SK-N-SH (cell line): ENCODE measurements at regions not wholly inside any gene's neighbourhood (a gene's known extent, or its start where the extent isn't known, plus 50 kb on each side); places are given as distances from the start of the nearest gene placed in this dataset.

Experiments used
- CTCF ChIA-PET: fragments of 300-600, 350-600 bp; formaldehyde crosslinking; extraction: SDS; loops from one replicate; lab custom pipeline; 2021; lab: Yijun Ruan, JAX
- POLR2A ChIA-PET: fragments of 350-600 bp; sonication (Branson Sonifier 250); formaldehyde crosslinking; extraction: SDS; loops from one replicate; lab custom pipeline; 2020; ENCODE audit warnings: antibody characterized with exemption, inconsistent platforms; lab: Yijun Ruan, JAX
- DNase-seq: peaks from one replicate; pipeline ENCODE4 v3.0.0; 2012
- H2AFZ ChIP-seq: fragments of 200-600 bp; sonication (generic); 2 replicates; pipeline ENCODE4 v1.8.1; 2016; ENCODE audit warnings: antibody characterized with exemption, mild to moderate bottlenecking, low read depth
- H3F3A ChIP-seq: fragments of 200-600 bp; sonication (generic); replicated peaks from 2 replicates; pipeline ENCODE3; 2016; ENCODE audit warnings: antibody characterized with exemption, mild to moderate bottlenecking; ENCODE audit not compliant: insufficient read depth
- H3K27ac ChIP-seq, 2 experiments: fragments of 200-500 bp in 1 of 2; fragments of 200-600 bp in 1 of 2; sonication (Bioruptor generic) in 1 of 2; sonication (generic), shearing (Covaris generic) in 1 of 2; 2 replicates each; pipeline versions ENCODE4 v1.5.1 to v1.6.1; 2014 to 2016; ENCODE audit warnings: low read depth in 2 of 2, inconsistent platforms in 1 of 2, low read length in 1 of 2, mild to moderate bottlenecking in 1 of 2, mixed read lengths in 1 of 2
- H3K27me3 ChIP-seq: fragments of 200-600 bp; sonication (generic), shearing (Covaris generic); 2 replicates; pipeline ENCODE4 v1.6.1; 2016; ENCODE audit warnings: mixed run types; ENCODE audit not compliant: insufficient read depth
- H3K36me3 ChIP-seq, 2 experiments: fragments of 200-500 bp in 1 of 2; fragments of 200-600 bp in 1 of 2; sonication (Bioruptor generic) in 1 of 2; sonication (generic) in 1 of 2; replicated peaks in 1 of 2; 2 replicates each; pipeline versions ENCODE3 to v1.5.1; 2014 to 2016; ENCODE audit warnings: low read length in 1 of 2, mild to moderate bottlenecking in 1 of 2; ENCODE audit not compliant: insufficient read depth in 2 of 2, control insufficient read depth in 1 of 2
- H3K4me1 ChIP-seq, 2 experiments: fragments of 200-500 bp in 1 of 2; fragments of 200-600 bp in 1 of 2; sonication (Bioruptor generic) in 1 of 2; sonication (generic), shearing (Covaris generic) in 1 of 2; 2 replicates each; pipeline versions ENCODE4 v1.5.1 to v1.6.1; 2014 to 2016; ENCODE audit warnings: low read depth in 1 of 2, low read length in 1 of 2, mixed run types in 1 of 2; ENCODE audit not compliant: insufficient read depth in 2 of 2, control insufficient read depth in 1 of 2
- H3K4me2 ChIP-seq: fragments of 200-600 bp; sonication (generic), shearing (Covaris generic); 2 replicates; pipeline ENCODE4 v1.6.1; 2017; ENCODE audit warnings: mixed run types
- H3K4me3 ChIP-seq, 2 experiments: fragments of 200-500 bp in 1 of 2; fragments of 200-600 bp in 1 of 2; sonication (Bioruptor generic) in 1 of 2; sonication (generic), shearing (Covaris generic) in 1 of 2; 2 replicates each; pipeline versions ENCODE4 v1.5.1 to v1.8.1; 2014 to 2016; ENCODE audit warnings: low read depth in 2 of 2, inconsistent platforms in 1 of 2, low read length in 1 of 2, mild to moderate bottlenecking in 1 of 2, mixed read lengths in 1 of 2, moderate library complexity in 1 of 2
- H3K79me2 ChIP-seq: fragments of 200-600 bp; sonication (generic); 2 replicates; pipeline ENCODE4 v1.8.1; 2017; ENCODE audit warnings: mild to moderate bottlenecking; ENCODE audit not compliant: insufficient read depth
- H3K9ac ChIP-seq: fragments of 200-600 bp; sonication (generic); 2 replicates; pipeline ENCODE4 v1.6.1; 2017; ENCODE audit warnings: mixed run types
- H3K9me2 ChIP-seq: fragments of 200-600 bp; sonication (generic); 2 replicates; pipeline ENCODE4 v1.6.1; 2017; ENCODE audit warnings: mixed run types
- H3K9me3 ChIP-seq: fragments of 200-600 bp; sonication (generic); 2 replicates; pipeline ENCODE4 v1.6.1; 2017; ENCODE audit warnings: mixed run types, mild to moderate bottlenecking, moderate library complexity
- H4K20me1 ChIP-seq: fragments of 200-600 bp; sonication (generic); 2 replicates; pipeline ENCODE4 v1.6.1; 2017; ENCODE audit warnings: mild to moderate bottlenecking, mixed run types; ENCODE audit not compliant: insufficient read depth
- CTCF ChIP-seq: fragments of 200-600 bp; sonication (generic); IDR thresholded peaks from 2 replicates; pipeline ENCODE4 v1.6.1; 2017; ENCODE audit warnings: antibody characterized with exemption, mild to moderate bottlenecking, moderate library complexity
- EP300 ChIP-seq, 2 experiments: IDR thresholded peaks; 2 replicates each; pipeline versions ENCODE4 v1.4.0 to v1.6.1; 2012; ENCODE audit warnings: borderline replicate concordance in 1 of 2, low read depth in 1 of 2, low read length in 1 of 2
- FOSL2 ChIP-seq: IDR thresholded peaks from 2 replicates; pipeline ENCODE4 v1.4.0; 2012; ENCODE audit warnings: low read depth, mild to moderate bottlenecking, moderate library complexity, borderline replicate concordance
- FOXM1 ChIP-seq: IDR thresholded peaks from 2 replicates; pipeline ENCODE4 v1.4.0; 2012; ENCODE audit warnings: low read depth, mild to moderate bottlenecking
- GABPA ChIP-seq: IDR thresholded peaks from 2 replicates; pipeline ENCODE4 v1.4.0; 2012; ENCODE audit warnings: low read depth, mild to moderate bottlenecking
- GATA2 ChIP-seq: sonication (generic); formaldehyde crosslinking; IDR thresholded peaks from 2 replicates; pipeline ENCODE4 v1.5.0; 2020; ENCODE audit warnings: mild to moderate bottlenecking, missing genetic modification reagents
- IRF3 ChIP-seq: fragments of 150-350 bp; IDR thresholded peaks from 2 replicates; pipeline ENCODE4 v1.6.1; 2016; ENCODE audit warnings: mild to moderate bottlenecking, low read depth, low read length
- JUND ChIP-seq: IDR thresholded peaks from 2 replicates; pipeline ENCODE4 v1.4.0; 2012
- MXI1 ChIP-seq: IDR thresholded peaks from 2 replicates; pipeline ENCODE4 v1.6.1; 2012; ENCODE audit warnings: mild to moderate bottlenecking, low read depth, low read length, improper control_type of control experiment
- NFIC ChIP-seq: IDR thresholded peaks from 2 replicates; pipeline ENCODE4 v1.4.0; 2012; ENCODE audit warnings: borderline replicate concordance
- NRF1 ChIP-seq: IDR thresholded peaks from 2 replicates; pipeline ENCODE4 v1.6.1; 2012; ENCODE audit warnings: low read depth, mild to moderate bottlenecking, low read length
- PBX3 ChIP-seq: IDR thresholded peaks from 2 replicates; pipeline ENCODE4; 2012
- POLR2AphosphoS5 ChIP-seq: IDR thresholded peaks from 2 replicates; pipeline ENCODE4 v1.6.1; 2012; ENCODE audit warnings: low read depth, low read length
- RAD21 ChIP-seq: IDR thresholded peaks from 2 replicates; pipeline ENCODE4 v1.6.1; 2012; ENCODE audit warnings: mild to moderate bottlenecking, low read length
- RCOR1 ChIP-seq: fragments of 150-350 bp; IDR thresholded peaks from 2 replicates; pipeline ENCODE4 v1.6.1; 2017; ENCODE audit warnings: antibody characterized with exemption, low read length
- RFX5 ChIP-seq: IDR thresholded peaks from 2 replicates; pipeline ENCODE4 v1.6.1; 2012; ENCODE audit warnings: mild to moderate bottlenecking, improper control_type of control experiment, low read length
- SIN3A ChIP-seq: IDR thresholded peaks from 2 replicates; pipeline ENCODE4 v1.6.1; 2012; ENCODE audit warnings: low read depth, mild to moderate bottlenecking, low read length, moderate library complexity, borderline replicate concordance
- SMC3 ChIP-seq: IDR thresholded peaks from 2 replicates; pipeline ENCODE4 v1.6.1; 2012; ENCODE audit warnings: low read depth, low read length, improper control_type of control experiment
- TAF1 ChIP-seq: IDR thresholded peaks from 2 replicates; pipeline ENCODE4 v1.6.1; 2012; ENCODE audit warnings: low read depth, mild to moderate bottlenecking, low read length, moderate library complexity, borderline replicate concordance
- USF2 ChIP-seq: fragments of 150-350 bp; IDR thresholded peaks from 2 replicates; pipeline ENCODE4 v1.6.1; 2017; ENCODE audit warnings: antibody characterized with exemption, low read length, low read depth, borderline replicate concordance
- YY1 ChIP-seq: IDR thresholded peaks from 2 replicates; pipeline ENCODE4 v1.4.0; 2012; ENCODE audit warnings: low read depth, mild to moderate bottlenecking
- ZBTB33 ChIP-seq: IDR thresholded peaks from 2 replicates; pipeline ENCODE4 v1.4.0; 2012; ENCODE audit warnings: low read depth, borderline replicate concordance
- WGBS: methylation state at CpG from one replicate; pipeline ENCODE4 v1.1.6; 2017; ENCODE audit warnings: low lambda C conversion rate; 5-methylcytosine and 5-hydroxymethylcytosine counted together

- no peak overlapping the region for H3K4me2 ChIP-seq
- no peak overlapping the region for H3K9ac ChIP-seq
- H3K27me3 ChIP-seq: peaks cover 8% of the 10 kb centered on the region; the same call in 1 of the 2 replicates
- POLR2A ChIA-PET: interaction anchor here (1.4 kb wide), 1 partner anchor 8 kb away, joined by 5 read pairs; no protein-coding TSS in a partner anchor
- H3K4me1 ChIP-seq: peaks cover 0 to 7% of the 10 kb centered on the region in 2 experiments; a peak in 1 of 4 replicates
- H3K9me2 ChIP-seq: no peaks in the 10 kb centered on the region
- no peaks in the 10 kb centered on the region for H3K36me3 ChIP-seq
- CTCF ChIA-PET: interaction anchor here (0.6 to 4.7 kb wide), 17 partner anchors 9 to 282 kb away, joined by 3 to 69 read pairs (median 4); no protein-coding TSS in a partner anchor
- DNase-seq: peak; percentile 52
- 45% methylated on average over 8 of the region's 14 CpGs for WGBS
- H2AFZ ChIP-seq: no peak overlapping the region
- H3F3A ChIP-seq: no peaks in the 10 kb centered on the region
- TF ChIP-seq MXI1 (no peak), RAD21 (peak; percentile 76), RFX5 (no peak), TAF1 (no peak), PBX3 (no peak), JUND (no peak), SIN3A (no peak), FOXM1 (no peak), CTCF (peak; percentile 27; the same call in 1 of the 2 replicates), SMC3 (peak; percentile 50), NRF1 (no peak), ZBTB33 (no peak), NFIC (no peak), GABPA (no peak), USF2 (no peak), GATA2 (no peak), POLR2AphosphoS5 (no peak), YY1 (no peak), FOSL2 (no peak), EP300 (IDR thresholded peaks at IDR 0.05; ENCODE audit: borderline replicate concordance in 1 of 2, low read depth in 1 of 2, low read length in 1 of 2) (no peak), RCOR1 (no peak), IRF3 (no peak)
- H3K9me3 ChIP-seq: no peaks in the 10 kb centered on the region
- no peak overlapping the region for H3K4me3 ChIP-seq
- no peaks in the 10 kb centered on the region for H3K79me2 ChIP-seq
- no peak overlapping the region for H3K27ac ChIP-seq
- no peaks in the 10 kb centered on the region for H4K20me1 ChIP-seq
Measured at GRCh38 chr15:31206386-31207181, 105.1 kb upstream of the TRPM1 start.
